ENCODE measurements at regions not wholly inside any gene's neighbourhood (a gene's known extent, or its start where the extent isn't known, plus 50 kb on each side); places are given as distances from the start of the nearest gene placed in this dataset.

DNA sequence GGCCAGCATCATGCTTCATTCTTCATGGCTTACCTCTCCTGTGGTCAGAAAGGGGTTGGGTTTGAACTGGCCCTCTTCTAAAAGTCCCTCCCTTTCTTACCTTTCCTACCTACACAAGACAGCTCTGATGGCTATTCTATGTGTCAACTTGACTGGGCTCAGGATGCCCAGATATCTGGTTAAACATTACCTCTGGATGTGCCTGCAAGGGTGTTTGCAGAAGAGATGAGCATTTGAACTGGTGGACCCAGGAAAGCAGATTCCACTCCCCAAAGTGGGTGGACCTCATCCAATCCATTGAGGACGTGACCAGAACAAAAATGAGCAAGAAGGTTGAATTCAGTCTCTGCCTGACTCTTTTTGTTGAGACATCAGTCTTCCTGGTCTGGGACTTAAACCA lies 79.0 kb upstream of the TCF7L2 start:
- no peaks in the 10 kb centered on the region for H3K4me1 ChIP-seq (ENCODE audit: control insufficient read depth, insufficient read depth, low read length)
- H3K36me3 ChIP-seq (ENCODE audit: control insufficient read depth, insufficient read depth, low read length) = peaks cover 3% of the 10 kb centered on the region
- H3K9ac ChIP-seq (ENCODE audit: low read depth, low read length) = no peak overlapping the region
- H3K9me3 ChIP-seq (ENCODE audit: control insufficient read depth, insufficient read depth, low read length) = peaks cover 7% of the 10 kb centered on the region
- H3K27me3 ChIP-seq (ENCODE audit: control insufficient read depth, insufficient read depth, low read length) = no peaks in the 10 kb centered on the region
- no peak overlapping the region for H3K4me3 ChIP-seq (ENCODE audit: low read depth, low read length)

DNA sequence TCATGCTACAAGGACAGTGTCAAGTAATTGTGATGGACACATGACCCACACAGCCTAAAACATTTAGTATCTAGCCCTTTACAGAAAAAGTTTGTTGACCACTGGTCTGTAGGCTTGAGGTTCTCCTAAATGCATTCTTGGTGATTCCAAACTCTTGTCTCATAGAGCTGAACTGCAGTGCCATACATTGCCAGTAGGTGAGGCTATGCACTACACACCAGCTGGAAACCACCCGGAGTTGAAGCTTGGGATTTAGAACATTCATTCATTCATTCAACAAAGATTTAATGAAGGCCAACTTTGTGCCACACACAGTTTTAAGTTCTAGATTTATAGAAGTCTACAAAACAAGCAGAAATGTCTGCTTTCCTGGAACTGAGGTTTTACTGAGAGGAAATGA lies 77.3 kb upstream of the TCF7L2 start:
- Histone ChIP-seq H3K36me3 (ENCODE audit: control insufficient read depth, insufficient read depth, low read length) (peaks cover 3% of the 10 kb centered on the region), H3K9ac (ENCODE audit: low read depth, low read length) (no peak overlapping the region), H3K27me3 (ENCODE audit: control insufficient read depth, insufficient read depth, low read length) (no peaks in the 10 kb centered on the region), H3K4me1 (ENCODE audit: control insufficient read depth, insufficient read depth, low read length) (no peaks in the 10 kb centered on the region), H3K4me3 (ENCODE audit: low read depth, low read length) (no peak overlapping the region), H3K9me3 (ENCODE audit: control insufficient read depth, insufficient read depth, low read length) (peaks cover 7% of the 10 kb centered on the region)

DNA sequence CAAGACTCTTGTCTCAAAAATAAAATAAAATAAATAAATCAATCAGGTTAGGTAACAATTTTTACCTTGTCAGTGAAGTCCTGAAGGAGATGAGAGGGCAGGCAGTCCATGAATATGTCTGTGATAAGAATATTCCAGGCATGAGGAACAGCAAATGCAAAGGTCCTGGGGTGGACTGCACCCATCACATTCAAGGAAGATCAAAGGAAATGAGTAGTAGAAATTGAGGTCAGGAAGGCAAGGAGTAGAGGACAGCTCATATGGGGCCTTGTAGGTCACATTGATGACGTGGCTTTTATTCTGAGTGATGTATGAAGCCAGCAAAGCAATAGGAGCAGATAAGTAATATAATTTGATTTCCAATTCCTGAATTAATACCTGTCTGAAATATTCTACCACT lies 76.5 kb upstream of the TCF7L2 start:
- Histone ChIP-seq H3K27me3 (ENCODE audit: control insufficient read depth, insufficient read depth, low read length) (no peaks in the 10 kb centered on the region), H3K9me3 (ENCODE audit: control insufficient read depth, insufficient read depth, low read length) (peaks cover 7% of the 10 kb centered on the region), H3K4me3 (ENCODE audit: low read depth, low read length) (no peak overlapping the region), H3K36me3 (ENCODE audit: control insufficient read depth, insufficient read depth, low read length) (peaks cover 3% of the 10 kb centered on the region), H3K4me1 (ENCODE audit: control insufficient read depth, insufficient read depth, low read length) (no peaks in the 10 kb centered on the region), H3K9ac (ENCODE audit: low read depth, low read length) (no peak overlapping the region)

DNA sequence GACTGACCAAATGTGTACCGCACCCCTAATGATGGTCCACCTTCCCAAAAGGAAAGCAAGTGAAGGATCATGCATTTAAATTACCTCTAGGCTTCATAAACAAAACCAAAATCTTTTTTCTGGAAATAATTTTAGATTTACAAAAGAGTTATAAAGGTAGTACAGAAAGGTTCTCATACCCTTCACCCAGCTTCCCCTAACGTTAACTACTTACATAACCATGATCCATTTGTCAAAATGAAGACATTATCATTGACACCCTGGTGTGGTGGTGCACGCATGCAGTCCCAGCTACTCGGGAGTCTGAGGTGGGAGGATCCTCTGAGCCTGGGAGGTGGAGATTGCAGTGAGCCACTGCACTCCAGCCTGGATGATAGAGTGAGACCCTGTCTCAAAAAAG lies 75.1 kb upstream of the TCF7L2 start:
- H3K36me3 ChIP-seq (ENCODE audit: control insufficient read depth, insufficient read depth, low read length) = peaks cover 3% of the 10 kb centered on the region
- no peaks in the 10 kb centered on the region for H3K27me3 ChIP-seq (ENCODE audit: control insufficient read depth, insufficient read depth, low read length)
- peaks cover 7% of the 10 kb centered on the region for H3K9me3 ChIP-seq (ENCODE audit: control insufficient read depth, insufficient read depth, low read length)
- H3K4me1 ChIP-seq (ENCODE audit: control insufficient read depth, insufficient read depth, low read length) = no peaks in the 10 kb centered on the region
- no peak overlapping the region for H3K4me3 ChIP-seq (ENCODE audit: low read depth, low read length)
- H3K9ac ChIP-seq (ENCODE audit: low read depth, low read length) = no peak overlapping the region

DNA sequence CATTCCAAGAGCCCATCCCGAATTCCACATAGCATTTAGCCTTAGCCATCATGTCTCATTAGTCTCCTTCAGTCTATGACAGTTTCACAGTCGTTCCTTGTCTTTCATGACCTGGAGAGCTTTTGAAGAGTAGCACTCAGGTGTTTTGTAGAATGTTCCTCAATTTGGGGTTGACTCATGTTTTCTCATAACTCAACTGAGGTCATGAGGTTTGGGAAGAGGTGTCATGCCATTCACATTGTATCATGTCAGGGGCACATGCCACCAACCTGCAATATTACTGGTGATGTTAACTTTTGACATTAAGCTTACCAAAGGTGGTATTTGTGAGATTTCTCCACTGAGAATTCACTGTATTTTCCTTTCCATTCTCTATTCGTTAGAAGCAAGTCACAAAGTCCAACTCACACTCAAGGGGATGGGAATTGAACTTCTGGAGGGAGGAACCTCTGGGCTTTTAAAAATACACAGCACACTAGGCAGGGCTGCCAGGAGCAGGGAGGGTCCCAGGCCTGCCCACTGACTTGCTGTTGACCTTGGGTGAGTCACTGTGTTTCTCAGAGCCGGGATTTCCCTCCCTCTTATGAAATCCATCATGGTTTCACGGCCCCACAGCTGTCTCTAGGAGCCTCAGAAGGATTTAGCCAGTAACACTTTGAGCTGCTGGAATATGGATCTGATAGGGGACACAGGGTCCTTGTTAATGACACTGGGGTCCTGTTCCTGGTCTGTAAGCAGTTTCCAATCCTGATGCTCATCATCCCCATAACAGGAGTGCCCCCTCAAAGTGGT lies 74.4 kb upstream of the TCF7L2 start:
- H3K4me1 ChIP-seq (ENCODE audit: control insufficient read depth, insufficient read depth, low read length) = no peaks in the 10 kb centered on the region
- H3K27me3 ChIP-seq (ENCODE audit: control insufficient read depth, insufficient read depth, low read length) = no peaks in the 10 kb centered on the region
- H3K9me3 ChIP-seq (ENCODE audit: control insufficient read depth, insufficient read depth, low read length) = peaks cover 7% of the 10 kb centered on the region
- peaks cover 3% of the 10 kb centered on the region for H3K36me3 ChIP-seq (ENCODE audit: control insufficient read depth, insufficient read depth, low read length)
- no peak overlapping the region for H3K9ac ChIP-seq (ENCODE audit: low read depth, low read length)
- H3K4me3 ChIP-seq (ENCODE audit: low read depth, low read length) = no peak overlapping the region

DNA sequence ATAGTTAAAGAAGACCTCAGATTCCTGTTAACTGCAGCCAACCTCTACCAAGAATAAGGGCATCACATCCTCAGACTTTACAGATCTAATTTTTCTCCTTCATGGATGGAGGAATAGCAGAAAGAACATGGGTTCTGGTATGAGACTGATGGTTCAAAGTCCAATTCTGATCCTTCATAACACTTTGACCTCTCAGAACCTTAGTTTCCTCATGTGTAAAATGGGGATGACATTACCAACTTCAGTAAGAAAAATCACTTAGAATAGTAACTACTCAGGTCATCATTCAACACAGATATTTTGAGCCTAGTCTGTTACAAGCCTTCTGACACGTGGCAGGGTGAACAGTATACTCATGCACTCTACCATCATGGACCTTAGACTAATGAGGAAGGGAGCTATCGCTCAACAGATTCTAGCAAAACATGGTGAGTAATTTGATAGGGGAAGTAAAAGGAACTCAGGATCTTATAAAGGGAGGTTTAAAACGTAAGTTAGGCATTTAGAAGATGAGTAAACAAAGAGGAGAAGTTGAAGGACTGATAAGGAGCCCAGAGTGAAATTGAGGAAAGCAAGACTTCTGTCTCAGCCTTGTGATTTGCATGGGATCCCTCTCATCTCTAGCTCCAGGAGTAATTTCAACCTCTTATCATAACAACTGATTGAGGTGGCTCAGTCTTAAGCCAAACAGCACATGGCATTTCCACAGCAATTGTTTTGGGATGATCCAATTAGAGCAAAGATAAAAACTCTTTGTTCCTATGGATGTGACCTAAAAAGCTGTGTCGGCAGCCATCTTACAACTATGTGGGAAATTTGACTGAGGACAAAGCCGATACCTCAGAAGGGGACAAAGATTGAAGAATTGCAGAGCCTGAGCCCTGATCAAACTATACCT lies 69.2 kb upstream of the TCF7L2 start:
- no peaks in the 10 kb centered on the region for H3K9me3 ChIP-seq (ENCODE audit: control insufficient read depth, insufficient read depth, low read length)
- H3K9ac ChIP-seq (ENCODE audit: low read depth, low read length) = no peak overlapping the region
- peaks cover 4% of the 10 kb centered on the region for H3K27me3 ChIP-seq (ENCODE audit: control insufficient read depth, insufficient read depth, low read length)
- peaks cover 3% of the 10 kb centered on the region for H3K4me1 ChIP-seq (ENCODE audit: control insufficient read depth, insufficient read depth, low read length)
- no peaks in the 10 kb centered on the region for H3K36me3 ChIP-seq (ENCODE audit: control insufficient read depth, insufficient read depth, low read length)
- no peak overlapping the region for H3K4me3 ChIP-seq (ENCODE audit: low read depth, low read length)

DNA sequence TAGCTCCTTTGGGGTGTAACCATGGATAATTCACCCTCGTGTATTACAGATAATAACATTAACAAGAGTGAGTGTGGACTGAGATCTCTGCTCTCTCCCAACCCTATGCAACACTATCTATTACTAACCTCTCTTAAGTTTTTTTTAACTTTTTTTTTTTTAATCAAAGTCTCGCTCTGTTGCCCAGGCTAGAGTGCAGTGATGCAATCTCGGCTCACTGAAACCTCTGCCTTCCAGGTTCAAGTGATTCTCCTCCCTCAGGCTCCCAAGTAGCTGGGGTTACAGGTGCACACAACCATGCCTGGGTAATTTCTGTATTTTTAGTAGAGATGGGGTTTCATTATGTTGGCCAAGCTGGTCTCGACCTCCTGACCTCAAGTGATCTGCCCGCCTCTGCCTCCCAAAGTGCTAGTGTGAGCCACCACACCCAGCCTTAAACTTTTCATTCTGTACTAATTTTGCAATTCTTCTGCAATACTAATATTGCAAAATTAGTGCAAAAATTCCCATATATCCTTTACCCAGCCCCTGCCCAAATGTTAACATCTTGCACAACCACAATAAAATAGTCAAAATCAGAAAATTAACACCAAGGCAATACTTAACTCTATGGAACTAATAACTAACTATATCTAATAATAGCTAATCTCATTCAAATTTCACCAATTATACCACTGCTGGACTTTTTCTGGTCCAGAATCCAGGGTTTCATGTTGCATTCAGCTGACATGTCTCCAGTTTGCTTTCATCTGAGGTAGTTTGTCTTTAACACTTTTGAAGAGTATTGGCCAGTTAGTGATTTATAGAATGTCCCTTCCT lies 66.5 kb upstream of the TCF7L2 start:
- Histone ChIP-seq H3K4me3 (ENCODE audit: low read depth, low read length) (no peak overlapping the region), H3K4me1 (ENCODE audit: control insufficient read depth, insufficient read depth, low read length) (peaks cover 21% of the 10 kb centered on the region), H3K36me3 (ENCODE audit: control insufficient read depth, insufficient read depth, low read length) (no peaks in the 10 kb centered on the region), H3K9me3 (ENCODE audit: control insufficient read depth, insufficient read depth, low read length) (no peaks in the 10 kb centered on the region), H3K27me3 (ENCODE audit: control insufficient read depth, insufficient read depth, low read length) (peaks cover 8% of the 10 kb centered on the region), H3K9ac (ENCODE audit: low read depth, low read length) (no peak overlapping the region)

DNA sequence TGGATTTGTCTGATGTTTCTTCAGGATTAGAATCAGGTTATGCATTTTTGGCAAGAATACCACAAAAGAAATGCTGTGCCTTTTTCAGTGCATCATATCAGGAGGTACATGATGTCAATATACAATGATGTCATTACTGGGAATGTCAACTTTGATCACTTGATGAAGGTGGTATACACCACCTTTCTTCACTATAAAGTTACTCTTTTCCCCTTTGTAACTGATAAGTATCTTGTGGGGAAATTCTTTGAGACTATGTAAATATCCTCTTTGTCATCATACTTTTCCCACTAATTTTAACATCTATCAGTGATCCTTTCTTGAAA lies 65.9 kb upstream of the TCF7L2 start:
- Histone ChIP-seq H3K4me1 (ENCODE audit: control insufficient read depth, insufficient read depth, low read length) (peaks cover 21% of the 10 kb centered on the region), H3K9ac (ENCODE audit: low read depth, low read length) (no peak overlapping the region), H3K4me3 (ENCODE audit: low read depth, low read length) (no peak overlapping the region), H3K9me3 (ENCODE audit: control insufficient read depth, insufficient read depth, low read length) (no peaks in the 10 kb centered on the region), H3K36me3 (ENCODE audit: control insufficient read depth, insufficient read depth, low read length) (no peaks in the 10 kb centered on the region), H3K27me3 (ENCODE audit: control insufficient read depth, insufficient read depth, low read length) (peaks cover 8% of the 10 kb centered on the region)

DNA sequence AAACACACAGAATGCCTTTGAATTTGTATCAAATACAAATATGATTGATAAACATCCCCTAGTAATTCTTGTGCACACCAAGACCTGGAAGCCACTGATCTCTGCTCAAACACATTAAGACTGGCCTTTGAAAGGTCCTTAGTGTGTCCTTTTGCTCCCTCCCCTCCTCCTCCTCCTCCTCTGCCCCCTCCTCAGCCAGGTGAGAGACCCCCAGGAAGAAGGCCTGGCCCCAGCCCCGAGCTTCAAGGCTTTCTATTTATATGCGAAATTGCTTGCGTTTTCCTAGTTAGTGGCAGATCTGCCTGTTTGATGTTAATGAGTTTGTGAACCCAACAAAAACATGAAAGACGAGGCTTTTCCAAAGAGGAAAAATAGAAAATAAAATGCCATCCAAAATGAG lies 63.6 kb upstream of the TCF7L2 start:
- Histone ChIP-seq H3K36me3 (ENCODE audit: control insufficient read depth, insufficient read depth, low read length) (no peaks in the 10 kb centered on the region), H3K4me3 (ENCODE audit: low read depth, low read length) (no peak overlapping the region), H3K4me1 (ENCODE audit: control insufficient read depth, insufficient read depth, low read length) (peaks cover 23% of the 10 kb centered on the region), H3K9me3 (ENCODE audit: control insufficient read depth, insufficient read depth, low read length) (no peaks in the 10 kb centered on the region), H3K9ac (ENCODE audit: low read depth, low read length) (no peak overlapping the region), H3K27me3 (ENCODE audit: control insufficient read depth, insufficient read depth, low read length) (peaks cover 10% of the 10 kb centered on the region)

DNA sequence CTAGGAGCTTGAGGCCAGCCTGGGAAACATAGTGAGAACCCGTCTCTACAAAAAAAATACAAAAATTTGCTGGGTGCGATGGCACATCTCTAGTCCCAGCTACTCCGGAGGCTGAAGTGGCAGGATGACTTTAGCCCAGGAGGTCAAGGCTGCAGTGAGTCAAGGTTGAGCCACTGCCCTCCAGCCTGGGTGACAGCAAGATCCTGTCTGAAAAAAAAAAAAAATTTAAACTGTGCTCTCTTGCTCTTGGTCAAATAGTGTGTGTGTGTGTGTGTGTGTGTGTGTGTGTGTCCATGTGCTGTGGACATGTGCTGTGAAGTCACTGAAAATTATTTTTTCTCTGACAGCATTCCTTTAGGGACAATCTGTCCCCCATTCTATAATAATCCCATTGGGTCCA lies 62.1 kb upstream of the TCF7L2 start:
- no peak overlapping the region for H3K9ac ChIP-seq (ENCODE audit: low read depth, low read length)
- H3K4me3 ChIP-seq (ENCODE audit: low read depth, low read length) = no peak overlapping the region
- H3K4me1 ChIP-seq (ENCODE audit: control insufficient read depth, insufficient read depth, low read length) = peaks cover 23% of the 10 kb centered on the region
- H3K36me3 ChIP-seq (ENCODE audit: control insufficient read depth, insufficient read depth, low read length) = no peaks in the 10 kb centered on the region
- H3K27me3 ChIP-seq (ENCODE audit: control insufficient read depth, insufficient read depth, low read length) = peaks cover 10% of the 10 kb centered on the region
- no peaks in the 10 kb centered on the region for H3K9me3 ChIP-seq (ENCODE audit: control insufficient read depth, insufficient read depth, low read length)

DNA sequence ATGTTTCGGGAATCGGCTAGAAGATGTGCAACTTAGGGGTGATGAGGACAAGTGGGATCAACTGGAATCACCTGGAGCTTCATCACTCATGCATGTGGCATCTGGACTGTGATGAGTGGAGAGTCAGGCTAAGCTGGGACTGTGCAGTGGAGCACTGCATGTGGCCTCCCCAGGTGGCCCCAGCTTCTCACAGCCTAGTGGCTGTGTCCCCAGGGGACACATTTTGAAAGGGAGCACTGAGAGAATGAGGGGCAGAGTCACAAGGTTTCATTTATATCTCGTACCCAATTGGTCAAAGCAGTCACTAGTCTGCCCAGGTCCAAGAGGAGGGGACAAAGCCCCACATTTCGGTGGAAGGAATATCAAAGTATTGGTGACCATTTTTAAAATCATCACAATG lies 54.8 kb upstream of the TCF7L2 start:
- Histone ChIP-seq H3K9me3 (ENCODE audit: control insufficient read depth, insufficient read depth, low read length) (no peaks in the 10 kb centered on the region), H3K4me3 (ENCODE audit: low read depth, low read length) (no peak overlapping the region), H3K4me1 (ENCODE audit: control insufficient read depth, insufficient read depth, low read length) (peaks cover 7% of the 10 kb centered on the region), H3K9ac (ENCODE audit: low read depth, low read length) (no peak overlapping the region), H3K36me3 (ENCODE audit: control insufficient read depth, insufficient read depth, low read length) (no peaks in the 10 kb centered on the region), H3K27me3 (ENCODE audit: control insufficient read depth, insufficient read depth, low read length) (no peaks in the 10 kb centered on the region)

Data from iPS-15b (cell line).